OCI-LY1 (cell line): ENCODE measurements at regions not wholly inside any gene's neighbourhood (a gene's known extent, or its start where the extent isn't known, plus 50 kb on each side); places are given as distances from the start of the nearest gene placed in this dataset.

Experiments used
- H2AFZ ChIP-seq: fragments of 200-600 bp; sonication (generic), shearing (Covaris generic); 2 replicates; pipeline ENCODE4 v1.6.0; 2014; ENCODE audit warnings: antibody characterized with exemption, mild to moderate bottlenecking, low read length
- H3F3A ChIP-seq: fragments of 200-600 bp; sonication (generic), shearing (Covaris generic); 2 replicates; pipeline ENCODE4 v1.6.0; 2014; ENCODE audit warnings: mild to moderate bottlenecking, antibody characterized with exemption, low read length, moderate library complexity; ENCODE audit not compliant: insufficient read depth
- H3K27ac ChIP-seq: fragments of 200-600 bp; sonication (generic); 2 replicates; pipeline ENCODE4 v1.5.1; 2014; ENCODE audit warnings: low read length, mixed run types, mild to moderate bottlenecking, low read depth; ENCODE audit not compliant: poor library complexity, severe bottlenecking
- H3K27me3 ChIP-seq: fragments of 200-600 bp; sonication (generic); 2 replicates; pipeline ENCODE4 v1.6.0; 2014; ENCODE audit warnings: antibody characterized with exemption, mild to moderate bottlenecking, low read length, moderate library complexity; ENCODE audit not compliant: insufficient read depth
- H3K36me3 ChIP-seq: fragments of 200-600 bp; sonication (generic); 2 replicates; pipeline ENCODE4 v1.6.1; 2014; ENCODE audit warnings: mild to moderate bottlenecking, antibody characterized with exemption, low read length, moderate library complexity, mixed read lengths; ENCODE audit not compliant: insufficient read depth
- H3K4me1 ChIP-seq: fragments of 200-600 bp; sonication (generic); 2 replicates; pipeline ENCODE4 v1.5.1; 2014; ENCODE audit warnings: mild to moderate bottlenecking, low read length, moderate library complexity; ENCODE audit not compliant: insufficient read depth, severe bottlenecking
- H3K4me2 ChIP-seq: fragments of 200-600 bp; sonication (generic), shearing (Covaris generic); 2 replicates; pipeline ENCODE4 v1.6.1; 2014; ENCODE audit warnings: low read length
- H3K4me3 ChIP-seq: fragments of 200-600 bp; sonication (generic); 2 replicates; pipeline ENCODE4 v1.5.1; 2014; ENCODE audit warnings: low read length, low read depth, mild to moderate bottlenecking, mixed read lengths; ENCODE audit not compliant: poor library complexity, severe bottlenecking
- H3K79me2 ChIP-seq: fragments of 200-600 bp; shearing (Covaris generic); 2 replicates; pipeline ENCODE4 v1.6.1; 2016; ENCODE audit warnings: mixed run types, low read length, mixed read lengths; ENCODE audit not compliant: insufficient read depth
- H3K9ac ChIP-seq: fragments of 200-600 bp; sonication (generic), shearing (Covaris generic); 2 replicates; pipeline ENCODE4 v1.6.1; 2014; ENCODE audit warnings: mild to moderate bottlenecking, low read length, mixed read lengths
- H3K9me2 ChIP-seq: fragments of 200-600 bp; sonication (generic), shearing (Covaris generic); 2 replicates; pipeline ENCODE4 v1.6.1; 2014; ENCODE audit warnings: low read depth, mild to moderate bottlenecking, low read length, mixed read lengths
- H3K9me3 ChIP-seq: fragments of 200-600 bp; shearing (Covaris generic); 2 replicates; pipeline ENCODE4 v1.6.1; 2014; ENCODE audit warnings: low read length, mixed read lengths
- H4K20me1 ChIP-seq: fragments of 200-600 bp; sonication (generic), shearing (Covaris generic); 2 replicates; pipeline ENCODE4 v1.6.0; 2016; ENCODE audit warnings: mild to moderate bottlenecking, low read length; ENCODE audit not compliant: insufficient read depth
- CTCF ChIP-seq: fragments of 200-600 bp; sonication (generic), shearing (Covaris generic); IDR thresholded peaks from 2 replicates; pipeline ENCODE4 v1.5.1; 2017; ENCODE audit warnings: mild to moderate bottlenecking, antibody characterized with exemption, low read length, moderate library complexity, mixed read lengths
- EZH2 ChIP-seq: fragments of 200-600 bp; sonication (generic), shearing (Covaris generic); IDR thresholded peaks from 2 replicates; pipeline ENCODE4 v1.8.0; 2017; ENCODE audit warnings: borderline replicate concordance, mixed run types, mild to moderate bottlenecking, antibody characterized with exemption, low read length, moderate library complexity, mixed read lengths

- no peaks in the 10 kb centered on the region for H3K4me1 ChIP-seq
- no peaks in the 10 kb centered on the region for H3K36me3 ChIP-seq
- no peaks in the 10 kb centered on the region for H3F3A ChIP-seq
- no peaks in the 10 kb centered on the region for H3K9me3 ChIP-seq
- H3K27me3 ChIP-seq: no peaks in the 10 kb centered on the region
- no peak overlapping the region for H3K9ac ChIP-seq
- no peaks in the 10 kb centered on the region for H3K9me2 ChIP-seq
- H3K27ac ChIP-seq: no peak overlapping the region
- no peak overlapping the region for H2AFZ ChIP-seq
- no peaks in the 10 kb centered on the region for H4K20me1 ChIP-seq
- no peak overlapping the region for H3K4me2 ChIP-seq
- TF ChIP-seq EZH2: no peak
- no peak for TF ChIP-seq CTCF
- H3K79me2 ChIP-seq: no peaks in the 10 kb centered on the region
- no peak overlapping the region for H3K4me3 ChIP-seq
These were observed 769.7 kb upstream of the RBFOX1 start for GRCh38 chr16:6562986-6563385.

- Histone ChIP-seq H3K4me3 (no peak overlapping the region), H3K4me2 (no peak overlapping the region), H3K9ac (no peak overlapping the region), H3K4me1 (no peaks in the 10 kb centered on the region), H3F3A (no peaks in the 10 kb centered on the region), H3K36me3 (no peaks in the 10 kb centered on the region), H3K27me3 (no peaks in the 10 kb centered on the region), H3K9me3 (no peaks in the 10 kb centered on the region), H3K27ac (no peak overlapping the region), H3K9me2 (no peaks in the 10 kb centered on the region), H4K20me1 (no peaks in the 10 kb centered on the region), H3K79me2 (no peaks in the 10 kb centered on the region), H2AFZ (no peak overlapping the region)
- TF ChIP-seq CTCF (no peak), EZH2 (no peak)
These were observed 772.1 kb upstream of the RBFOX1 start for GRCh38 chr16:6560306-6561100.

GRCh38 chr16:6558661-6559060 is 774.0 kb upstream of the RBFOX1 start:
- H3F3A ChIP-seq: no peaks in the 10 kb centered on the region
- H3K9me3 ChIP-seq: no peaks in the 10 kb centered on the region
- no peaks in the 10 kb centered on the region for H3K27me3 ChIP-seq
- no peak overlapping the region for H3K9ac ChIP-seq
- no peaks in the 10 kb centered on the region for H3K79me2 ChIP-seq
- TF ChIP-seq CTCF: no peak
- TF ChIP-seq EZH2: no peak
- H4K20me1 ChIP-seq: no peaks in the 10 kb centered on the region
- H3K36me3 ChIP-seq: no peaks in the 10 kb centered on the region
- H3K4me1 ChIP-seq: no peaks in the 10 kb centered on the region
- H3K4me2 ChIP-seq: no peak overlapping the region
- no peaks in the 10 kb centered on the region for H3K9me2 ChIP-seq
- no peak overlapping the region for H3K27ac ChIP-seq
- no peak overlapping the region for H2AFZ ChIP-seq
- no peak overlapping the region for H3K4me3 ChIP-seq
